Liver (tissue), 8 donors: ENCODE measurements at regions not wholly inside any gene's neighbourhood (a gene's known extent, or its start where the extent isn't known, plus 50 kb on each side); places are given as distances from the start of the nearest gene placed in this dataset.

Experiments
- DNase-seq: peaks from one replicate; pipeline ENCODE4 v3.0.0-alpha.2; 2017; ENCODE audit warnings: low spot score
- H3K27ac ChIP-seq, 2 donors: one replicate each; pipeline ENCODE4 v1.7.0; 2013; ENCODE audit warnings: inconsistent platforms in 2 of 2, low read length in 2 of 2, control low read depth in 1 of 2, low read depth in 1 of 2, mild to moderate bottlenecking in 1 of 2
- H3K27me3 ChIP-seq, 4 donors: one replicate each; pipeline versions ENCODE4 v1.6.1 to v1.7.0; 2013; ENCODE audit warnings: low read length in 3 of 4, inconsistent platforms in 1 of 4, mild to moderate bottlenecking in 1 of 4, moderate library complexity in 1 of 4; ENCODE audit not compliant: control insufficient read depth in 4 of 4, insufficient read depth in 4 of 4
- H3K36me3 ChIP-seq, 4 donors: one replicate each; pipeline versions ENCODE4 v1.6.1 to v1.7.0; 2013; ENCODE audit warnings: low read length in 3 of 4, mild to moderate bottlenecking in 3 of 4, low read depth in 1 of 4, moderate library complexity in 1 of 4; ENCODE audit not compliant: control insufficient read depth in 4 of 4, insufficient read depth in 3 of 4
- H3K4me1 ChIP-seq, 4 donors: one replicate each; pipeline versions ENCODE4 v1.6.1 to v1.7.0; 2013; ENCODE audit warnings: low read length in 3 of 4, mild to moderate bottlenecking in 3 of 4, moderate library complexity in 1 of 4; ENCODE audit not compliant: control insufficient read depth in 4 of 4, insufficient read depth in 4 of 4
- H3K4me3 ChIP-seq, 3 donors: one replicate each; pipeline versions ENCODE4 v1.6.1 to v1.7.0; 2013; ENCODE audit warnings: low read length in 3 of 3, control low read depth in 1 of 3, low read depth in 1 of 3, mild to moderate bottlenecking in 1 of 3
- H3K9ac ChIP-seq, 2 donors: one replicate each; pipeline ENCODE4 v1.7.0; 2013; ENCODE audit warnings: low read length in 2 of 2, mild to moderate bottlenecking in 2 of 2, moderate library complexity in 2 of 2, control low read depth in 1 of 2, low read depth in 1 of 2
- H3K9me3 ChIP-seq, 4 donors: one replicate each; pipeline versions ENCODE4 v1.6.1 to v1.7.0; 2013; ENCODE audit warnings: low read length in 3 of 4; ENCODE audit not compliant: control insufficient read depth in 4 of 4
- EGR1 ChIP-seq, 2 donors: IDR thresholded peaks; 2 replicates each; pipeline ENCODE4 v1.6.1; 2016 to 2018; ENCODE audit warnings: antibody characterized with exemption in 2 of 2, low read depth in 2 of 2
- GABPA ChIP-seq, 2 donors: IDR thresholded peaks in 1 of 2; conservative IDR thresholded peaks in 1 of 2; 2 replicates each; pipeline ENCODE4 v1.6.1; 2016; ENCODE audit warnings: antibody characterized with exemption in 2 of 2, mild to moderate bottlenecking in 1 of 2, moderate library complexity in 1 of 2
- HNF4G ChIP-seq: IDR thresholded peaks from 2 replicates; pipeline ENCODE4 v1.6.1; 2016; ENCODE audit warnings: antibody characterized with exemption
- JUND ChIP-seq, 2 donors: IDR thresholded peaks; 2 replicates each; pipeline ENCODE4 v1.6.1; 2016; ENCODE audit warnings: antibody characterized with exemption in 2 of 2
- NR2F2 ChIP-seq: IDR thresholded peaks from 2 replicates; pipeline ENCODE4 v1.6.1; 2016; ENCODE audit warnings: antibody characterized with exemption
- RAD21 ChIP-seq, 2 donors: IDR thresholded peaks; 2 replicates each; pipeline ENCODE4 v1.6.1; 2016; ENCODE audit warnings: antibody characterized with exemption in 2 of 2, mild to moderate bottlenecking in 2 of 2
- SP1 ChIP-seq: IDR thresholded peaks from 2 replicates; pipeline ENCODE4 v1.6.1; 2018; ENCODE audit warnings: antibody characterized with exemption, mild to moderate bottlenecking
- TAF1 ChIP-seq: conservative IDR thresholded peaks from 2 replicates; pipeline ENCODE4 v1.6.1; 2016; ENCODE audit warnings: antibody characterized with exemption, mild to moderate bottlenecking
- YY1 ChIP-seq: IDR thresholded peaks from 2 replicates; pipeline ENCODE4 v1.6.1; 2016; ENCODE audit warnings: antibody characterized with exemption, mild to moderate bottlenecking
- WGBS: extraction: QIAGEN DNeasy Blood & Tissue Kit; methylation state at CpG from one replicate; pipeline ENCODE4 v1.1.7; 2013; 5-methylcytosine and 5-hydroxymethylcytosine counted together
- TF ChIP-seq, protein P1 (sequence below): fragments of 150-350 bp; IDR thresholded peaks from 2 replicates; pipeline ENCODE4 v1.5.1; 2017; ENCODE audit warnings: improper control_type of control experiment, low read depth, low read length; ENCODE audit not compliant: missing input control
- TF ChIP-seq, protein P2 (sequence below): IDR thresholded peaks from 2 replicates; pipeline ENCODE4 v1.6.1; 2016; ENCODE audit warnings: antibody characterized with exemption
- TF ChIP-seq, protein P3 (sequence below): IDR thresholded peaks from 2 replicates; pipeline ENCODE4 v1.6.1; 2016; ENCODE audit warnings: antibody characterized with exemption
- TF ChIP-seq, protein P4 (sequence below): IDR thresholded peaks from 2 replicates; pipeline ENCODE4 v1.6.1; 2016; ENCODE audit warnings: antibody characterized with exemption
- donor health status: healthy.
- donor health status: healthy.
- donor health status: healthy.
- donor health status: healthy.
- donor health status: healthy.

DNA sequence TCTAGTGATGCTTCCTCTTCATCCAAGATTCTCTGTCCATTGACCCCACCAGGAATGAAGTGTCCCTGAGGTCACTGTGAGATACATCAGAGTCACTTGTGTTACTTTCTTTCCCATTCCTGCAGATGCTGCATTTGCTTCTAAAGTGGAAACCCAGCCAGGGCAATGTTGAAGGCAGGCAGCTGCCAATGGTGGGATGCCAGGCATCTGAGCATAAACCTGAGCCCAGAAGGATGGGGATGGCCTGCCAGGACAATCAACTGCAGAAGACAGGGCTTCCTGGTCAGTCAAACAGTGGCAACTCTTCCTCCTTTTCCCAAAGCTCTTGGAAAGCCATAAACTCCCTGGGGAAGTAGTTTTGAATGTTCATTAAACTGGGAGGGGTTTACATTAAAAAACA, 178.0 kb upstream of the TMEM132C start:
- TF ChIP-seq EGR1 (IDR thresholded peaks at IDR 0.05; ENCODE audit: low read depth in 2 of 2) = no peak
- TF ChIP-seq JUND (IDR thresholded peaks at IDR 0.05) = no peak
- TF ChIP-seq RAD21 (IDR thresholded peaks at IDR 0.05) = no peak
- TF ChIP-seq YY1 = no peak
- TF ChIP-seq, protein P1, sequence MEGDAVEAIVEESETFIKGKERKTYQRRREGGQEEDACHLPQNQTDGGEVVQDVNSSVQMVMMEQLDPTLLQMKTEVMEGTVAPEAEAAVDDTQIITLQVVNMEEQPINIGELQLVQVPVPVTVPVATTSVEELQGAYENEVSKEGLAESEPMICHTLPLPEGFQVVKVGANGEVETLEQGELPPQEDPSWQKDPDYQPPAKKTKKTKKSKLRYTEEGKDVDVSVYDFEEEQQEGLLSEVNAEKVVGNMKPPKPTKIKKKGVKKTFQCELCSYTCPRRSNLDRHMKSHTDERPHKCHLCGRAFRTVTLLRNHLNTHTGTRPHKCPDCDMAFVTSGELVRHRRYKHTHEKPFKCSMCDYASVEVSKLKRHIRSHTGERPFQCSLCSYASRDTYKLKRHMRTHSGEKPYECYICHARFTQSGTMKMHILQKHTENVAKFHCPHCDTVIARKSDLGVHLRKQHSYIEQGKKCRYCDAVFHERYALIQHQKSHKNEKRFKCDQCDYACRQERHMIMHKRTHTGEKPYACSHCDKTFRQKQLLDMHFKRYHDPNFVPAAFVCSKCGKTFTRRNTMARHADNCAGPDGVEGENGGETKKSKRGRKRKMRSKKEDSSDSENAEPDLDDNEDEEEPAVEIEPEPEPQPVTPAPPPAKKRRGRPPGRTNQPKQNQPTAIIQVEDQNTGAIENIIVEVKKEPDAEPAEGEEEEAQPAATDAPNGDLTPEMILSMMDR = no peak
- TF ChIP-seq, protein P2, sequence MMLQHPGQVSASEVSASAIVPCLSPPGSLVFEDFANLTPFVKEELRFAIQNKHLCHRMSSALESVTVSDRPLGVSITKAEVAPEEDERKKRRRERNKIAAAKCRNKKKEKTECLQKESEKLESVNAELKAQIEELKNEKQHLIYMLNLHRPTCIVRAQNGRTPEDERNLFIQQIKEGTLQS = no peak
- TF ChIP-seq, protein P3, sequence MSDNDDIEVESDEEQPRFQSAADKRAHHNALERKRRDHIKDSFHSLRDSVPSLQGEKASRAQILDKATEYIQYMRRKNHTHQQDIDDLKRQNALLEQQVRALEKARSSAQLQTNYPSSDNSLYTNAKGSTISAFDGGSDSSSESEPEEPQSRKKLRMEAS = no peak
- TF ChIP-seq GABPA (IDR thresholded peaks at IDR 0.05 in 1 of 2, conservative IDR thresholded peaks at IDR 0.05 in 1 of 2) = no peak
- TF ChIP-seq, protein P4, sequence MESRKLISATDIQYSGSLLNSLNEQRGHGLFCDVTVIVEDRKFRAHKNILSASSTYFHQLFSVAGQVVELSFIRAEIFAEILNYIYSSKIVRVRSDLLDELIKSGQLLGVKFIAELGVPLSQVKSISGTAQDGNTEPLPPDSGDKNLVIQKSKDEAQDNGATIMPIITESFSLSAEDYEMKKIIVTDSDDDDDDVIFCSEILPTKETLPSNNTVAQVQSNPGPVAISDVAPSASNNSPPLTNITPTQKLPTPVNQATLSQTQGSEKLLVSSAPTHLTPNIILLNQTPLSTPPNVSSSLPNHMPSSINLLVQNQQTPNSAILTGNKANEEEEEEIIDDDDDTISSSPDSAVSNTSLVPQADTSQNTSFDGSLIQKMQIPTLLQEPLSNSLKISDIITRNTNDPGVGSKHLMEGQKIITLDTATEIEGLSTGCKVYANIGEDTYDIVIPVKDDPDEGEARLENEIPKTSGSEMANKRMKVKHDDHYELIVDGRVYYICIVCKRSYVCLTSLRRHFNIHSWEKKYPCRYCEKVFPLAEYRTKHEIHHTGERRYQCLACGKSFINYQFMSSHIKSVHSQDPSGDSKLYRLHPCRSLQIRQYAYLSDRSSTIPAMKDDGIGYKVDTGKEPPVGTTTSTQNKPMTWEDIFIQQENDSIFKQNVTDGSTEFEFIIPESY = no peak
- TF ChIP-seq NR2F2 = no peak
- no peak for TF ChIP-seq SP1
- TF ChIP-seq TAF1 = no peak
- no peak overlapping the region for H3K9ac ChIP-seq
- H3K36me3 ChIP-seq = no peaks in the 10 kb centered on the region
- no peaks in the 10 kb centered on the region for H3K27me3 ChIP-seq
- H3K4me3 ChIP-seq = no peak overlapping the region
- H3K27ac ChIP-seq = no peak overlapping the region
- peaks cover 0 to 5% (median 0%) of the 10 kb centered on the region in 4 donors for H3K9me3 ChIP-seq
- no peak for DNase-seq
- H3K4me1 ChIP-seq = no peaks in the 10 kb centered on the region

DNA sequence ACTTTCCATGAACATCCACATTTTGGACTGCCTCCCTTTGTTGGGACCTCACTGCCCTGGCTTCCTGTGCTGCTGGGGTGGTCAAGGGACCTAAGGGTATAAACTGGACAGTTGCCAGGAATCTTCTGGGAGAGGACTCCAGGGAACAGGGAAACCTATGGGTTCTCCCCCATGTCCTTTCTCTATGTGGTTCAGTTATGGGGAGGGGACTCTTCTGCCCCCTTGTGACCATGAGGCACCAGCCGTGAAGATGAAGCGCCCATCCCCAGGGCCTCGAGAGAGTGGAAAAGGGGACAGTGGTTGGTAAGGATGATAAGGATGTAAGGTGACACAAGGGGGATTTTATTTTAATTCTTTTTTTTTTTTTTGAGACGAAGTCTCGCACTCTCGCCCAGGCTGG, 177.0 kb upstream of the TMEM132C start:
- Histone ChIP-seq H3K4me1 (no peaks in the 10 kb centered on the region), H3K4me3 (no peak overlapping the region), H3K9ac (no peak overlapping the region), H3K27me3 (no peaks in the 10 kb centered on the region), H3K36me3 (no peaks in the 10 kb centered on the region), H3K9me3 (peaks cover 0 to 5% (median 1%) of the 10 kb centered on the region in 4 donors), H3K27ac (no peak overlapping the region)
- DNase-seq = no peak
- WGBS = 83% methylated on average over 6 of the region's 6 CpGs
- TF ChIP-seq, protein P4 = no peak
- TF ChIP-seq HNF4G (no peak), NR2F2 (no peak)
